Stimulated activated memory B cell treated with anti-CD40 and anti-IgM and Interleukin-4, amounts not matched to agents 10 μg/mL and 1 μg/mL and 100 μg/mL, for 72 hours (primary cell): ENCODE measurements at regions not wholly inside any gene's neighbourhood (a gene's known extent, or its start where the extent isn't known, plus 50 kb on each side); places are given as distances from the start of the nearest gene placed in this dataset.

Source experiments
- ATAC-seq: fragments of 150-1000 bp; cut with Tn5 transposase; 2 replicates; pipeline ENCODE4 v1.10.0; 2021
- H3K27ac Mint-ChIP-seq: one replicate; pipeline ENCODE4 v1.8.0; 2022; ENCODE audit warnings: mild to moderate bottlenecking, mixed read lengths
- H3K27me3 Mint-ChIP-seq: one replicate; pipeline ENCODE4 v1.8.0; 2022; ENCODE audit warnings: mixed read lengths
- H3K36me3 Mint-ChIP-seq: one replicate; pipeline ENCODE4 v1.8.0; 2022; ENCODE audit warnings: mixed read lengths
- H3K4me1 Mint-ChIP-seq: one replicate; pipeline ENCODE4 v1.8.0; 2022; ENCODE audit warnings: mixed read lengths
- H3K4me3 Mint-ChIP-seq: one replicate; pipeline ENCODE4 v1.8.0; 2022; ENCODE audit warnings: mild to moderate bottlenecking, moderate library complexity, mixed read lengths
- H3K9me3 Mint-ChIP-seq: one replicate; pipeline ENCODE4 v1.8.0; 2022; ENCODE audit warnings: mixed read lengths

GRCh38 chr10:132467464-132468149 lies 70.0 kb upstream of the INPP5A start:
- Mint-ChIP-seq H3K27me3 (peaks cover 13% of the 10 kb centered on the region), H3K4me1 (peaks cover 17% of the 10 kb centered on the region), H3K36me3 (no peaks in the 10 kb centered on the region), H3K9me3 (peaks cover 5% of the 10 kb centered on the region), H3K4me3 (no peak overlapping the region), H3K27ac (no peak overlapping the region)
- ATAC-seq, result no peak

GRCh38 chr10:132468216-132468615 lies 69.4 kb upstream of the INPP5A start:
- no peak overlapping the region for H3K4me3 Mint-ChIP-seq
- peaks cover 5% of the 10 kb centered on the region for H3K9me3 Mint-ChIP-seq
- peaks cover 13% of the 10 kb centered on the region for H3K27me3 Mint-ChIP-seq
- H3K27ac Mint-ChIP-seq, result no peak overlapping the region
- H3K36me3 Mint-ChIP-seq, result no peaks in the 10 kb centered on the region
- H3K4me1 Mint-ChIP-seq, result peaks cover 17% of the 10 kb centered on the region
- no peak for ATAC-seq

- ATAC-seq, result no peak
- Mint-ChIP-seq H3K4me3 (no peak overlapping the region), H3K27me3 (peaks cover 13% of the 10 kb centered on the region), H3K36me3 (no peaks in the 10 kb centered on the region), H3K9me3 (peaks cover 5% of the 10 kb centered on the region), H3K27ac (no peak overlapping the region), H3K4me1 (peaks cover 17% of the 10 kb centered on the region)
Observed at GRCh38 chr10:132468651-132469050, 68.9 kb upstream of the INPP5A start.

GRCh38 chr10:132469197-132469884 lies 68.2 kb upstream of the INPP5A start:
- H3K36me3 Mint-ChIP-seq, result no peaks in the 10 kb centered on the region
- no peak for ATAC-seq
- peaks cover 17% of the 10 kb centered on the region for H3K4me1 Mint-ChIP-seq
- H3K27ac Mint-ChIP-seq, result no peak overlapping the region
- H3K27me3 Mint-ChIP-seq, result peaks cover 13% of the 10 kb centered on the region
- H3K4me3 Mint-ChIP-seq, result no peak overlapping the region
- peaks cover 5% of the 10 kb centered on the region for H3K9me3 Mint-ChIP-seq

GRCh38 chr10:132470410-132471124 lies 67.0 kb upstream of the INPP5A start:
- ATAC-seq, result peak; percentile 49
- no peak overlapping the region for H3K4me3 Mint-ChIP-seq
- peaks cover 5% of the 10 kb centered on the region for H3K9me3 Mint-ChIP-seq
- peaks cover 18% of the 10 kb centered on the region for H3K27me3 Mint-ChIP-seq
- H3K27ac Mint-ChIP-seq, result no peak overlapping the region
- H3K36me3 Mint-ChIP-seq, result no peaks in the 10 kb centered on the region
- H3K4me1 Mint-ChIP-seq, result peaks cover 17% of the 10 kb centered on the region

GRCh38 chr10:132471125-132471451 lies 66.5 kb upstream of the INPP5A start:
- no peak for ATAC-seq
- Mint-ChIP-seq H3K4me1 (peaks cover 17% of the 10 kb centered on the region), H3K36me3 (no peaks in the 10 kb centered on the region), H3K27ac (no peak overlapping the region), H3K27me3 (peaks cover 23% of the 10 kb centered on the region), H3K9me3 (peaks cover 5% of the 10 kb centered on the region), H3K4me3 (no peak overlapping the region)

GRCh38 chr10:132471484-132471883 lies 66.1 kb upstream of the INPP5A start:
- Mint-ChIP-seq H3K9me3 (peaks cover 5% of the 10 kb centered on the region), H3K27me3 (peaks cover 27% of the 10 kb centered on the region), H3K36me3 (no peaks in the 10 kb centered on the region), H3K4me3 (no peak overlapping the region), H3K4me1 (peaks cover 17% of the 10 kb centered on the region), H3K27ac (no peak overlapping the region)
- no peak for ATAC-seq

- no peak overlapping the region for H3K27ac Mint-ChIP-seq
- no peak overlapping the region for H3K4me3 Mint-ChIP-seq
- H3K27me3 Mint-ChIP-seq, result peaks cover 42% of the 10 kb centered on the region
- H3K9me3 Mint-ChIP-seq, result peaks cover 5% of the 10 kb centered on the region
- peaks cover 7% of the 10 kb centered on the region for H3K4me1 Mint-ChIP-seq
- ATAC-seq, result no peak
- no peaks in the 10 kb centered on the region for H3K36me3 Mint-ChIP-seq
Observed at GRCh38 chr10:132475086-132475485, 62.5 kb upstream of the INPP5A start.

- peaks cover 45% of the 10 kb centered on the region for H3K27me3 Mint-ChIP-seq
- H3K4me3 Mint-ChIP-seq, result no peak overlapping the region
- H3K9me3 Mint-ChIP-seq, result no peaks in the 10 kb centered on the region
- no peaks in the 10 kb centered on the region for H3K4me1 Mint-ChIP-seq
- H3K36me3 Mint-ChIP-seq, result no peaks in the 10 kb centered on the region
- H3K27ac Mint-ChIP-seq, result no peak overlapping the region
- no peak for ATAC-seq
Observed at GRCh38 chr10:132476146-132477065, 61.2 kb upstream of the INPP5A start.

- peaks cover 45% of the 10 kb centered on the region for H3K27me3 Mint-ChIP-seq
- H3K4me1 Mint-ChIP-seq, result no peaks in the 10 kb centered on the region
- no peaks in the 10 kb centered on the region for H3K36me3 Mint-ChIP-seq
- no peaks in the 10 kb centered on the region for H3K9me3 Mint-ChIP-seq
- no peak overlapping the region for H3K4me3 Mint-ChIP-seq
- no peak for ATAC-seq
- H3K27ac Mint-ChIP-seq, result no peak overlapping the region
Observed at GRCh38 chr10:132477066-132477397, 60.6 kb upstream of the INPP5A start.

GRCh38 chr10:132477398-132478340 lies 59.9 kb upstream of the INPP5A start:
- Mint-ChIP-seq H3K9me3 (no peaks in the 10 kb centered on the region), H3K27me3 (peaks cover 45% of the 10 kb centered on the region), H3K27ac (no peak overlapping the region), H3K4me1 (no peaks in the 10 kb centered on the region), H3K36me3 (no peaks in the 10 kb centered on the region), H3K4me3 (no peak overlapping the region)
- peak; percentile 62 for ATAC-seq

- H3K36me3 Mint-ChIP-seq, result no peaks in the 10 kb centered on the region
- peak; percentile 5 for ATAC-seq
- peaks cover 45% of the 10 kb centered on the region for H3K27me3 Mint-ChIP-seq
- no peaks in the 10 kb centered on the region for H3K4me1 Mint-ChIP-seq
- no peaks in the 10 kb centered on the region for H3K9me3 Mint-ChIP-seq
- H3K4me3 Mint-ChIP-seq, result no peak overlapping the region
- H3K27ac Mint-ChIP-seq, result no peak overlapping the region
Observed at GRCh38 chr10:132478341-132479023, 59.1 kb upstream of the INPP5A start.

- ATAC-seq, result no peak
Observed at GRCh38 chr10:132479024-132479602, 58.5 kb upstream of the INPP5A start.

More at GRCh38 chr10:132479024-132479602, 58.5 kb upstream of the INPP5A start:
- no peaks in the 10 kb centered on the region for H3K36me3 Mint-ChIP-seq
- no peaks in the 10 kb centered on the region for H3K4me1 Mint-ChIP-seq
- peaks cover 45% of the 10 kb centered on the region for H3K27me3 Mint-ChIP-seq
- H3K4me3 Mint-ChIP-seq, result no peak overlapping the region
- H3K9me3 Mint-ChIP-seq, result no peaks in the 10 kb centered on the region
- H3K27ac Mint-ChIP-seq, result no peak overlapping the region
